ENCODE measurements at regions not wholly inside any gene's neighbourhood (a gene's known extent, or its start where the extent isn't known, plus 50 kb on each side); places are given as distances from the start of the nearest gene placed in this dataset.
A peak's percentile ranks its signal among the peaks of the same experiment; 100 is the strongest.

GRCh38 chr4:19803406-19803805 lies 448.3 kb upstream of the SLIT2 start:
- Histone ChIP-seq H3K4me1 (ENCODE audit: control insufficient read depth, insufficient read depth, low read length, unreplicated experiment) (peaks cover 28% of the 10 kb centered on the region), H2AFZ (ENCODE audit: low read length, unreplicated experiment) (no peak overlapping the region), H3K79me2 (ENCODE audit: control insufficient read depth, insufficient read depth, low read length, unreplicated experiment) (no peaks in the 10 kb centered on the region), H3K4me3 (ENCODE audit: low read depth, low read length) (no peak overlapping the region), H3K36me3 (ENCODE audit: insufficient read depth, low read length) (no peaks in the 10 kb centered on the region), H3K27me3 (ENCODE audit: insufficient read depth, low read length) (no peaks in the 10 kb centered on the region), H3K27ac (ENCODE audit: low read depth, low read length) (no peak overlapping the region)

DNA sequence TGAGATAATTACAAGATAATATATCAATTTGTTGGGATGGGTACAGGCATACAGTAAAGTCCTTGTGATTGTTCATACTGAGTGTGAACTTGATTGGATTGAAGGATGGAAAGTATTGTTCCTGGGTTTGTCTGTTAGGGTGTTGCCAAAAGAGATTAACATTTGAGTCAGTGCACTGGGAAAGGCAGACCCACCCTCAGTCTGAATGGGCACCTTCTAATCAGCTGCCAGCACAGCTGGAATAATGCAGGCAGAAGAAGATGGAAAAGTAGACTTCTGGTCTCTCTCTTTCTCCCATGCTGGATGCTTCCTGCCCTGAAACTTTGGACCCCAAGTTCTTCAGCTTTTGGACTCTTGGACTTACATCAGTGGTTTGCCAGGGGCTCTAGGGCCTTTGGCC lies 457.9 kb upstream of the SLIT2 start:
- H3K79me2 ChIP-seq (ENCODE audit: control insufficient read depth, insufficient read depth, low read length, unreplicated experiment), result no peaks in the 10 kb centered on the region
- no peaks in the 10 kb centered on the region for H3K27me3 ChIP-seq (ENCODE audit: insufficient read depth, low read length)
- H3K4me1 ChIP-seq (ENCODE audit: control insufficient read depth, insufficient read depth, low read length, unreplicated experiment), result peaks cover 11% of the 10 kb centered on the region
- H3K36me3 ChIP-seq (ENCODE audit: insufficient read depth, low read length), result no peaks in the 10 kb centered on the region
- no peak overlapping the region for H2AFZ ChIP-seq (ENCODE audit: low read length, unreplicated experiment)
- H3K27ac ChIP-seq (ENCODE audit: low read depth, low read length), result no peak overlapping the region
- no peak overlapping the region for H3K4me3 ChIP-seq (ENCODE audit: low read depth, low read length)

GRCh38 chr4:19791422-19792123 lies 460.1 kb upstream of the SLIT2 start:
- Histone ChIP-seq H2AFZ (ENCODE audit: low read length, unreplicated experiment) (peak overlapping the region; percentile 64), H3K79me2 (ENCODE audit: control insufficient read depth, insufficient read depth, low read length, unreplicated experiment) (no peaks in the 10 kb centered on the region)

DNA sequence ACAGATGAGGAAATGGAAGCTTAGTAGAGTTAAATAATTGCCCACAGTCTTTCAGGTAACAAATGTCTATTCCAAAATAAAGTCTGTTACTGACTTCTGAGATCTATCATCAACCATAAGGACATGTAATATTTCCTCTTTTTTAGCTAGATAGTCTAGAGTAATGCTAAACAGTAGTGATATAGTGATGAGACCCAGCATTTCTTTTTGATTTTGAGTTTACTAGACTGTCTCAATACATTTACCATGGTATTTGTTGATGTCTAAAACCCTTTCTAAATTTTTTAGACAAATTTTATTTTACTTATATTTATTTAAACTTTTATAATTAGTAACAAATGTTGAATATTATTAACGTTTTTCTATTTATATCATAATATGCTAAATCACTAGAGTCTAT lies 465.1 kb upstream of the SLIT2 start:
- Histone ChIP-seq H2AFZ (ENCODE audit: low read length, unreplicated experiment) (no peak overlapping the region), H3K27ac (ENCODE audit: low read depth, low read length) (no peak overlapping the region), H3K36me3 (ENCODE audit: insufficient read depth, low read length) (no peaks in the 10 kb centered on the region), H3K4me3 (ENCODE audit: low read depth, low read length) (no peak overlapping the region), H3K27me3 (ENCODE audit: insufficient read depth, low read length) (no peaks in the 10 kb centered on the region), H3K79me2 (ENCODE audit: control insufficient read depth, insufficient read depth, low read length, unreplicated experiment) (no peaks in the 10 kb centered on the region), H3K4me1 (ENCODE audit: control insufficient read depth, insufficient read depth, low read length, unreplicated experiment) (peaks cover 4% of the 10 kb centered on the region)

More at GRCh38 chr4:19791422-19792123, 460.1 kb upstream of the SLIT2 start:
- Histone ChIP-seq H3K36me3 (ENCODE audit: insufficient read depth, low read length) (no peaks in the 10 kb centered on the region), H3K27ac (ENCODE audit: low read depth, low read length) (0 out of 2 replicates have a peak overlapping the region, but pooled peaks have one; percentile 21), H3K4me1 (ENCODE audit: control insufficient read depth, insufficient read depth, low read length, unreplicated experiment) (peaks cover 11% of the 10 kb centered on the region), H3K4me3 (ENCODE audit: low read depth, low read length) (no peak overlapping the region), H3K27me3 (ENCODE audit: insufficient read depth, low read length) (no peaks in the 10 kb centered on the region)

GRCh38 chr4:19783667-19784223 lies 468.0 kb upstream of the SLIT2 start:
- Histone ChIP-seq H3K4me3 (ENCODE audit: low read depth, low read length) (no peak overlapping the region), H2AFZ (ENCODE audit: low read length, unreplicated experiment) (no peak overlapping the region), H3K4me1 (ENCODE audit: control insufficient read depth, insufficient read depth, low read length, unreplicated experiment) (no peaks in the 10 kb centered on the region), H3K36me3 (ENCODE audit: insufficient read depth, low read length) (no peaks in the 10 kb centered on the region), H3K27me3 (ENCODE audit: insufficient read depth, low read length) (no peaks in the 10 kb centered on the region), H3K27ac (ENCODE audit: low read depth, low read length) (no peak overlapping the region), H3K79me2 (ENCODE audit: control insufficient read depth, insufficient read depth, low read length, unreplicated experiment) (no peaks in the 10 kb centered on the region)

- no peak overlapping the region for H2AFZ ChIP-seq (ENCODE audit: low read length, unreplicated experiment)
- H3K36me3 ChIP-seq (ENCODE audit: insufficient read depth, low read length), result no peaks in the 10 kb centered on the region
- peaks cover 13% of the 10 kb centered on the region for H3K4me1 ChIP-seq (ENCODE audit: control insufficient read depth, insufficient read depth, low read length, unreplicated experiment)
- no peak overlapping the region for H3K27ac ChIP-seq (ENCODE audit: low read depth, low read length)
- no peaks in the 10 kb centered on the region for H3K27me3 ChIP-seq (ENCODE audit: insufficient read depth, low read length)
- H3K4me3 ChIP-seq (ENCODE audit: low read depth, low read length), result no peak overlapping the region
- no peaks in the 10 kb centered on the region for H3K79me2 ChIP-seq (ENCODE audit: control insufficient read depth, insufficient read depth, low read length, unreplicated experiment)
Observed at GRCh38 chr4:19780871-19781270, 470.8 kb upstream of the SLIT2 start.

- H3K4me1 ChIP-seq (ENCODE audit: control insufficient read depth, insufficient read depth, low read length, unreplicated experiment), result peaks cover 31% of the 10 kb centered on the region
Observed at GRCh38 chr4:19776929-19777328, 474.8 kb upstream of the SLIT2 start.

GRCh38 chr4:19776021-19776459 lies 475.7 kb upstream of the SLIT2 start:
- Histone ChIP-seq H2AFZ (ENCODE audit: low read length, unreplicated experiment) (peak overlapping the region; percentile 43), H3K79me2 (ENCODE audit: control insufficient read depth, insufficient read depth, low read length, unreplicated experiment) (no peaks in the 10 kb centered on the region), H3K4me3 (ENCODE audit: low read depth, low read length) (peak overlapping the region; percentile 66), H3K4me1 (ENCODE audit: control insufficient read depth, insufficient read depth, low read length, unreplicated experiment) (peaks cover 31% of the 10 kb centered on the region), H3K27ac (ENCODE audit: low read depth, low read length) (peak overlapping the region; percentile 93), H3K27me3 (ENCODE audit: insufficient read depth, low read length) (no peaks in the 10 kb centered on the region), H3K36me3 (ENCODE audit: insufficient read depth, low read length) (no peaks in the 10 kb centered on the region)

More at GRCh38 chr4:19776929-19777328, 474.8 kb upstream of the SLIT2 start:
- Histone ChIP-seq H3K79me2 (ENCODE audit: control insufficient read depth, insufficient read depth, low read length, unreplicated experiment) (no peaks in the 10 kb centered on the region), H3K27ac (ENCODE audit: low read depth, low read length) (peak overlapping the region; percentile 93), H3K4me3 (ENCODE audit: low read depth, low read length) (peak overlapping the region; percentile 70), H3K27me3 (ENCODE audit: insufficient read depth, low read length) (no peaks in the 10 kb centered on the region), H2AFZ (ENCODE audit: low read length, unreplicated experiment) (peak overlapping the region; percentile 98), H3K36me3 (ENCODE audit: insufficient read depth, low read length) (no peaks in the 10 kb centered on the region)

DNA sequence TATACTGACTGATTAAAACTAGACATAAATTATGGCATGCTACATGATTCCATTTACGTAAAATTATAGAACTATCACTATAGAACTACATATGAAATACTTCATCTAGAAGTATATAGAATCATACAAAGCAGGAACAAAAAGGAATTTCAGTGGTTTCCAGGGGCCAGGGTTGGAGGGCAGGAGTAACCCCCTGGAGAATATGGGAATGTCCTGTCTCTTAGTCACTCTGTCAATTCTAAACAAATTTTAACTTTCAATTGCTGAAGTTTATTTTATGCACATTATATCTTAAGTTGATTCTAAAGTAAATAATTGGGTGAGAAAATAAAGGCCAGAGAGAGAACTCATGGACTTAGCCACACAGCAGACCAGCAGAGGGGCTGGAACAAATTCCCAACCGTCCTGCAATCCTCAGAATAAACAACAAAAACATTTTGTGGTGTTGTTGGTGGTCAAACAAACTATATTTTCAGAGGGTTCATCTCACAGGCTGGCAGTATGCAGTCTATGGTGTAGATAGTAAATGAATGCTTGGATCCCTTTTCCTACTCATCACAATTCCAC lies 476.9 kb upstream of the SLIT2 start:
- Histone ChIP-seq H3K4me1 (ENCODE audit: control insufficient read depth, insufficient read depth, low read length, unreplicated experiment) (peaks cover 31% of the 10 kb centered on the region), H3K27ac (ENCODE audit: low read depth, low read length) (peak overlapping the region; percentile 93), H3K4me3 (ENCODE audit: low read depth, low read length) (no peak overlapping the region), H2AFZ (ENCODE audit: low read length, unreplicated experiment) (no peak overlapping the region), H3K36me3 (ENCODE audit: insufficient read depth, low read length) (no peaks in the 10 kb centered on the region), H3K27me3 (ENCODE audit: insufficient read depth, low read length) (no peaks in the 10 kb centered on the region), H3K79me2 (ENCODE audit: control insufficient read depth, insufficient read depth, low read length, unreplicated experiment) (no peaks in the 10 kb centered on the region)

GRCh38 chr4:19772581-19772980 lies 479.1 kb upstream of the SLIT2 start:
- Histone ChIP-seq H3K36me3 (ENCODE audit: insufficient read depth, low read length) (no peaks in the 10 kb centered on the region), H3K27ac (ENCODE audit: low read depth, low read length) (no peak overlapping the region), H3K4me3 (ENCODE audit: low read depth, low read length) (no peak overlapping the region), H3K4me1 (ENCODE audit: control insufficient read depth, insufficient read depth, low read length, unreplicated experiment) (peaks cover 31% of the 10 kb centered on the region), H2AFZ (ENCODE audit: low read length, unreplicated experiment) (no peak overlapping the region), H3K27me3 (ENCODE audit: insufficient read depth, low read length) (no peaks in the 10 kb centered on the region), H3K79me2 (ENCODE audit: control insufficient read depth, insufficient read depth, low read length, unreplicated experiment) (no peaks in the 10 kb centered on the region)

DNA sequence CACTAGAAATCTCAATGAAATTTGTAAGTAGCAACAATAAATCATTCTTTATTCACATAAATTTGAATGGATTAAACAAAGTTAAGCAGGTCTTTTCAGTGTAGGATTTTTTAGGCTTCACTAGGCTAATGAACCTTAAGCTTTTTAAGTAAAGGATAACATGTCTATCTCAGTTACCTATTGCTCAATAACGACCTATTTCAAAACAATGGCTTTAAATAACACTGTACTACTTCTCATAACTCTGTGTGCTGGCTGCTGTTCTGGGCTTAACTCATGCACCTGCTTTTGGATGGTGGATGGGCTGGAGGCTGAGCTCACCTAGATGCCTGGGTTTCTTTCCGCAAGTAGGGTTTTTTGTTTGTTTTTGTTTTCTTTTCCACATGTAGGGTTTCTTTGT lies 495.0 kb upstream of the SLIT2 start:
- H2AFZ ChIP-seq (ENCODE audit: low read length, unreplicated experiment), result no peak overlapping the region
- no peaks in the 10 kb centered on the region for H3K36me3 ChIP-seq (ENCODE audit: insufficient read depth, low read length)

More for the DNA sequence above, 495.0 kb upstream of the SLIT2 start:
- no peak overlapping the region for H3K27ac ChIP-seq (ENCODE audit: low read depth, low read length)
- no peaks in the 10 kb centered on the region for H3K27me3 ChIP-seq (ENCODE audit: insufficient read depth, low read length)
- no peaks in the 10 kb centered on the region for H3K79me2 ChIP-seq (ENCODE audit: control insufficient read depth, insufficient read depth, low read length, unreplicated experiment)
- H3K4me3 ChIP-seq (ENCODE audit: low read depth, low read length), result no peak overlapping the region
- H3K4me1 ChIP-seq (ENCODE audit: control insufficient read depth, insufficient read depth, low read length, unreplicated experiment), result no peaks in the 10 kb centered on the region

All from ACC112 (cell line).